Stomach (tissue), 4 donors: ENCODE measurements at regions not wholly inside any gene's neighbourhood (a gene's known extent, or its start where the extent isn't known, plus 50 kb on each side); places are given as distances from the start of the nearest gene placed in this dataset.

ENCODE experiments used
- EP300 ChIP-seq: sonication (generic); formaldehyde crosslinking; IDR thresholded peaks from one replicate; pipeline ENCODE4 v1.6.1; 2017; ENCODE audit warnings: antibody characterized with exemption
- POLR2A ChIP-seq, 4 donors: fragments of 450-650 bp; IDR thresholded peaks; one replicate each; pipeline ENCODE4 v1.6.1; 2016; ENCODE audit warnings: antibody characterized with exemption in 4 of 4, control low read depth in 2 of 4, mild to moderate bottlenecking in 1 of 4, moderate library complexity in 1 of 4
- POLR2AphosphoS5 ChIP-seq, 3 donors: sonication (generic); formaldehyde crosslinking; IDR thresholded peaks; one replicate each; pipeline ENCODE4 v1.6.1; 2016; ENCODE audit warnings: antibody characterized with exemption in 3 of 3
- TF ChIP-seq, protein P1 (sequence below), 7 experiments: fragments of 450-650 bp in 4 of 7; fragments of 200-600 bp in 3 of 7; sonication (generic) in 3 of 7; IDR thresholded peaks; one replicate each; pipeline ENCODE4 v1.5.1; 2016 to 2019; ENCODE audit warnings: antibody characterized with exemption in 7 of 7, control low read depth in 2 of 7, mild to moderate bottlenecking in 1 of 7

DNA sequence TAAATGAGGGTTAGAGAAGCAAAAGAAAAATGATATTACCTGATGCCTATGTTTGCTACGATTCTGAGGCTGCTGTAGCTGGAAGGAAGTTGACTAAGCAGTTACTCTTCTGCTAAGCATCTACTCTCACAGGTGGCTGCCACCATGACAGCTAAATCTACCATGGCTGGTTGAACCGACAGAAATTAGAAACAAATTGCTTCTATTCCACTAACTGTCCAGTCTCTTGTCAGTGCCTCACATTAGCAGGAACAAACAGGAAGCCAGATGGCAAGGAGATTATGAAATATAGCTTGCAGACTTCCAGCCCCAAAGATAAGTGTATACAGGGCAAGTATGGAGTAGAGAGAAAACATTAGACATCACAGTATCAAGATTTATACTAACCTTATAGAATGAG is 59.4 kb upstream of the TMEM200A start:
- TF ChIP-seq POLR2AphosphoS5 (IDR thresholded peaks at IDR 0.05) (no peak), POLR2A (IDR thresholded peaks at IDR 0.05) (no peak), EP300 (no peak)
- TF ChIP-seq, protein P1, sequence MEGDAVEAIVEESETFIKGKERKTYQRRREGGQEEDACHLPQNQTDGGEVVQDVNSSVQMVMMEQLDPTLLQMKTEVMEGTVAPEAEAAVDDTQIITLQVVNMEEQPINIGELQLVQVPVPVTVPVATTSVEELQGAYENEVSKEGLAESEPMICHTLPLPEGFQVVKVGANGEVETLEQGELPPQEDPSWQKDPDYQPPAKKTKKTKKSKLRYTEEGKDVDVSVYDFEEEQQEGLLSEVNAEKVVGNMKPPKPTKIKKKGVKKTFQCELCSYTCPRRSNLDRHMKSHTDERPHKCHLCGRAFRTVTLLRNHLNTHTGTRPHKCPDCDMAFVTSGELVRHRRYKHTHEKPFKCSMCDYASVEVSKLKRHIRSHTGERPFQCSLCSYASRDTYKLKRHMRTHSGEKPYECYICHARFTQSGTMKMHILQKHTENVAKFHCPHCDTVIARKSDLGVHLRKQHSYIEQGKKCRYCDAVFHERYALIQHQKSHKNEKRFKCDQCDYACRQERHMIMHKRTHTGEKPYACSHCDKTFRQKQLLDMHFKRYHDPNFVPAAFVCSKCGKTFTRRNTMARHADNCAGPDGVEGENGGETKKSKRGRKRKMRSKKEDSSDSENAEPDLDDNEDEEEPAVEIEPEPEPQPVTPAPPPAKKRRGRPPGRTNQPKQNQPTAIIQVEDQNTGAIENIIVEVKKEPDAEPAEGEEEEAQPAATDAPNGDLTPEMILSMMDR (IDR thresholded peaks at IDR 0.05): no peak
